ENCODE measurements at regions not wholly inside any gene's neighbourhood (a gene's known extent, or its start where the extent isn't known, plus 50 kb on each side); places are given as distances from the start of the nearest gene placed in this dataset.
"Not testable (repeated sequence)": the region's sequence is repeated elsewhere in the genome, so short reads cannot be mapped to it uniquely, and the experiment has no call there.

DNA sequence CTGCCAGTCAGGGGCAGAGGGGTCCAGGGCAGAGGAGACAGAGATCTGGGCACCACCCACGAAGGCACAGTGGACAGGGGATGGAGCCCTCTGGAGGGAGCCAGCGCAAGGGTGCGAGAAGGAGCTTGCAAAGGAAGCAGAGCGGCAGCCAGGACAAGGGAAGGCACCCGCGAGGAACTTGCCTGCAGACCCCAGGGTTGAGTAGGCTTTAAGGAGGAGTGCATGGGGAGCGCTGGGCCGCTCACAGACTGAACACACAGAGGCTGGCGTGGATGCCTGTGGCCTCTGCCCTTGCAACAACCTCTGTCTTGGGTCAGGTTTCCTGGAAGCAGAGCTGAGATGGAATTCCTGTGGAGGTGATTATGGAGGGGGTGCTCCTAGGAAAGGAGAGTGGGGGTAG is 374.4 kb downstream of the CNTNAP3B start:
- not testable (repeated sequence) for DNase-seq (ENCODE audit: low read depth)

DNA sequence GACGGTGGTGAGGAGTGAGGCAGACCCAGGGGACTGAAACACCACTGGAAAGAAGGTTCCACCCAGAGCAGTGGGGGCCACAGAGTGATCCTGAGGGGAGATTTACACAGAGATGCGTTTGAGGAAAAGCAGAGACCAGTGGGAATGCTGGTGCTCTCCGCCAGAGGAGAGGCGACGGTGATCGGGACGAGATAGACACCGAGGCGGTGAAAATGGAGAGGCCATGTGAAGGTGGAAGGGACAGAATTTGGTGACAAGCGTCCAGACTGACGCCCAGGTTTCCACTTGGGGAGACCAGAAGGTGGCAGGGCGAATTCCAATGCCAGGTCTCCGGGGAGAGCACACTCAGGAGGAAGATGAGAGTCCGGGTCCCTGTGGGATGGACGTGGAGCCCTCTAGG is 374.8 kb downstream of the CNTNAP3B start:
- not testable (repeated sequence) for DNase-seq (ENCODE audit: low read depth)

DNA sequence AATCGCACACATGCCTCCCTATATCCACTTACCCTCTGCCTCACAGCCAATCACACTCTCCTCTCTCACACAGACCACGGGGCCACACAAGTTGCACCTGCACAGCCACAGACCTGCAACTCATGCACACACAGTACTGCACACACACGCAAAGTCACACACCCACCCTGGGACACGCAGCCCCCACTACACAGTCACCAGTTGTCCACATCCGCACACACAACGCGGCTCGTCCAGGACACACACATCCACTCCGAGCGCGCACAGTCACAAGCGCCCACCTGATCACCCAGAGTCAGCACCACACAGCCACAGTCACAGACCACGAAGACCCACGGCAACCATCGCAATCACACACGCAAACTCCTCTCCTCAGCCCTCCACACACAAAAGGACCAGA is 387.3 kb downstream of the CNTNAP3B start:
- DNase-seq (ENCODE audit: low read depth) = not testable (repeated sequence)

GRCh38 chr9:41741173-41741572 is 388.1 kb downstream of the CNTNAP3B start:
- DNase-seq (ENCODE audit: low read depth) = not testable (repeated sequence)

GRCh38 chr9:41738681-41739080 is 390.5 kb downstream of the CNTNAP3B start:
- not testable (repeated sequence) for DNase-seq (ENCODE audit: low read depth)

- DNase-seq (ENCODE audit: low read depth) = not testable (repeated sequence)
These were observed 430.0 kb downstream of the CNTNAP3B start for GRCh38 chr9:41699190-41699589.

DNA sequence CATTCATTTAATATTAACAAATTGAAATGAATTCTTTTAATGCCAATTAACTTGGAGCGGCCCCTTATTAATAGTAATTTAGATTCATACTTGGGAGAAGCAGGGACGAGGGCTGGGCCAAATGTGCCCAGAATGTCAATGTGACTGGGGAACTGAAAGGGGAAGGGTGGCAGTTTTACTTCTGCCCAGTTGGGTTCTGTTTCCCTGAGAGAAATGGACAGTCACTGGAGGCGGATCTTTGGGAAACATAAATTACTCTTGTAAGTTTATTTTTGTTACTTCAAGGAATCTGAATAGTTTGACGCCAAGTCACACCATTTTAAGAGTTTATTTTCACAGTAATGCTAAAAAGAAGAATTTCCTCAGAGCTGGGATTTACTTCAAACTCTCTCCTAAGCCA is 432.1 kb downstream of the CNTNAP3B start:
- not testable (repeated sequence) for DNase-seq (ENCODE audit: low read depth)

DNA sequence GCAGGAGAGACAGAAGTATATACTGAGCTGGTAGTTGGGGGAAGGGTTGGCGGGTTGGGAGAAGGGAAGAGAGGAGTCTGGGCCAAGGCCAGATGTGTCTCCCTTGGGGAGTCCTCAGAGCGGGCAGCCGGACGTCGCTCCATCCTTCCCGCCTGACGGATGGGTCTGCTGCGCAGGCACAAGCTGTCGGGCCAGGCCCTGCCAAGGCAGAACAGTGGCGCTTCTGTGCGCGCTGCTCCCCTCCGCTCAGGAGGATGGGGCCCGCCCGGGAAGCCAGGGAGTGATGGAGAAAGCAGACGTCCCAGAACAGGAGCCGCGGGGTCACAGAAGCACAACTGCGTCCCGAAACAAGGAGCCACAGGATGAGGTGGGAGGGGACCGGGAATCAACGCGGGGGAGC is 449.9 kb downstream of the CNTNAP3B start:
- not testable (repeated sequence) for DNase-seq (ENCODE audit: low read depth)

DNA sequence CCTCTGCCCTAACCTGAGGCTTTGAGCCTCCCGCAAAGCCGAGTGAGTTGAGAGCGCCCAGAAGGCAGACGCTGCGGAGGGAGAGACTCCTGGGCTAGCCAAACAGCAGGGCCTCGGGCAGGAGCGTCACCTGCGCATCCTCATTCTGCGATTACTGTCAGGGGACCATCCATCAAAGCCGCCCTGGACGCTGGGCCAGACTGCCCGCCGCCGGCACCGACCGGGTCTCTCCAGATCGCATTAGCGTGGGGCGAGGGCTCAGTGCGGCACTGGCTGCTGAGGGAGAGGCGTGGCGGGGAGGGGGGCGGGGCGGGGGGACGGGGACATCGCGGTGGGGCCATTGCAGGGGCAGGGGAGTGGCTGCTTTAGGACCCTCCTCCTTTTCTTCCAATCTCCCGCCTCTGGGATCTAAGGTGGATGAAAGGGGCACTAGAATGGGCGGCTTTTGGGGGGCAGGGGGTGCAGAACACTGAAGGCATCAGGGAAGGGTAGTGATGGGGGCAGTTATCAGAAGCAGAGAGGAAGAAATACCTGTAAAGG is 465.7 kb downstream of the CNTNAP3B start:
- DNase-seq (ENCODE audit: low read depth) = not testable (repeated sequence)

DNA sequence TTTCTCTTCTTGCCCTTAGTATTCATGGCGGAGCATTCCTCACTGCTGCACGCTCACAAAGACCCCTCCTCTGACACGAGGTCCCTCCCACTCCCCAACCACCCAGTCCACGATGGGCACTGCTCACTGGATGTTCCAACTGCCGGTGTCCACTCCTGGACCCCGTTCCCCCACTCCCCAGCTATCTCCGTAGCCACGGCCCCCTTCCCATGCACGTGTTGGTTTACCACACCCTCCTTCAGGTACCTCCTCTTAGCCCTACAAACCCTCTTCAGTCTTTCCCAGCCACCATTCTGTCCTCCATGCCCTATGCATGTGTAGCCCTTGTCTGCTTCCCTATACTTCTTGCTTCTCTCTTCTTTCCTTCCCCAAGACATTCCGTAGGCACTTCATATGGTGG is 469.6 kb upstream of the ZNG1F start:
- not testable (repeated sequence) for DNase-seq (ENCODE audit: low read depth)

DNA sequence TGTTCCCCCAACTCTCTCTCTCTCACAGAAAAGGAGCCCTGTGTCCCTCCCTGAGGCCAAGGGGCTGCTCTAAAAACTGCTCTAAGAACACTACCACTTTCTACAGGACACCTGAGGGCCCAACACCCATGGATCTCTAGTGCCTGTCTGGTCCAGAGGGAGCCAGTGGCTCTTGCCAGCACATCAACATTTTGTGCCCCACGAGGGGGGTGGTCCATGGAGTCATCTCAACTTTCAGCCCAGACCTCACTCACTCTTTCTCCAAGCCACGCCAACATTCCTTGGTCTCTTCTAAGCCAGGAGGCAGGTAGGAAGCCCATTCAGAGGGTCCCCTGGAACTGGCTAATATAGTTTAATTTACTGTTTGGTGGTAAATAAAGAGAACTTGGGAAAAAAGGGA is 469.0 kb upstream of the ZNG1F start:
- not testable (repeated sequence) for DNase-seq (ENCODE audit: low read depth)

GRCh38 chr9:41657141-41657540 is 468.0 kb upstream of the ZNG1F start:
- DNase-seq (ENCODE audit: low read depth) = not testable (repeated sequence)

DNA sequence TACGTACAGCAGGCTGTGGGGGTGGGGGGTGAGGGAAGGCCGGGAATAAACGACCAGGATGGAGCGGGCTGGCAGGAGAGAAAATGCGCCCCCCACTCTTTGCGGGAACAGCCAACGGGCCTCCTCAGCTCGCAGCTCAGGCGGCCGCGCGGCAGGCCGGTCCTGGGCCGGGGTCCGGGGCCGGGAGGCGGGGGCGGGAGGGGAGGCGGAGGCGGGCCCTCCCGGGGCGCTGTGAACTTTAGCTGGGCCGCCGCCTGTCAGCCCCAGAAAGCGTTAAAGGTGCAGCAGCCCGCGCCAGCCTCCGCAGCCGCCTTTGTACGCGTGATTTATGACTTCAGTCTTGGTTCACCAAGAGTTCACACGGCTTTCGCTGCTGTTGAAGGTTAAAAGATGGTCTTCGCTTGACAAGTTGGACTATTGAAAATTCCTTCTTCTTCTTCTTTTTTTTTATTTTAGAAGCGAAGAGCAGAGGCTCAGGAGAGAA is 466.0 kb upstream of the ZNG1F start:
- peak; percentile 35 for DNase-seq (ENCODE audit: low read depth)

- not testable (repeated sequence) for DNase-seq (ENCODE audit: low read depth)
These were observed 465.2 kb upstream of the ZNG1F start for GRCh38 chr9:41654349-41654748.

- not testable (repeated sequence) for DNase-seq (ENCODE audit: low read depth)
These were observed 464.6 kb upstream of the ZNG1F start for GRCh38 chr9:41653560-41654340.

- DNase-seq (ENCODE audit: low read depth) = not testable (repeated sequence)
These were observed 463.7 kb upstream of the ZNG1F start for GRCh38 chr9:41652800-41653199.

DNA sequence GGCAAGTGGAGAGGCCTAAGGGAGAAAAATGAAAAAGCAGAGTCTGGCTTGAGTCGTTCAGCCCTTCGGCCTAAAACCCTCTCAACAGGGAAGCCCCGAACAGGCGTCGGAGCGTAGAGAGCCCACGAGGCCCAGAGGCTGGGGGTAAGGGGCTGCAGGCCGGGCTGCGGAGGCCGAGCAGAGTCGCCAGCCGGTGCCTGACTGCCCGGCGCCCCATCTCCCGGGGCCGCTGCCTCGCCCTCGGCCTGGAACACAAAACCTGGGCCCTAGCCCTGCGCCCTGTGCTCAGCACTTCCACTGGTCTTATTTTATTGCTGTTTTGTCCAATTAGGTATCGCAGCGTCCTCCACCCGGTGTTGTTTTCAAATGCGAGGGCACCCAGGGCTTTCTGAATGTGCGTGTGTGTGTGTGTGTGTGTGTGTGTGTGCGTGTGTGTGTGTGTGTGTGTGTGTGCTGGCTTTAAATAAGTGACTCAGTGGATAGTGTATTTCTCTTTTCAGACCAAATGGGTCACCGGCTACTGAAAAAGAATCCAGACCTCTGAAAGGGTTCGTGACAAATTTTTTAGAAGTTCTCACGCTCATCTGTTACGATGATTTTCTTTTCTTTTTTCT is 463.1 kb upstream of the ZNG1F start:
- not testable (repeated sequence) for DNase-seq (ENCODE audit: low read depth)

- DNase-seq (ENCODE audit: low read depth) = not testable (repeated sequence)
These were observed 461.0 kb upstream of the ZNG1F start for GRCh38 chr9:41650086-41650485.

DNA sequence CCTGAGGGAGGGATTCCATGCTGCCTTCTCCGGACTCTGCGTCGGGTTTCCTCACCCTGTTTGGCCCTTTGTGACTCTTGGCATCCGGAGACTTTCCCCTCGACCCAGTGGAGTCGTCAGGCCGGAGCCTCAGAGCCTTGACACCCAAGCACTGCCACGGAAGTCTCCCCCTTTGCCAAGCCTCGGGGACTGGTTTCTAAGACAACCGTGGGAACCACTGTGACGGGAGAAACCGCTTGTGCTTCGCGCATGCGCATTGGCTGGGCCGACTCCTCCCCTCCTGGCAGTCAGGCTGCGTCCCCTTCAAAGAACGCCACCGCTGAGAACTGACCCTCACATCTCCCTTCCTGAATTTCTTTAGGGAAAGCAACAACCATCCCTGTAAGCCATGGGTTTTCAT is 459.4 kb upstream of the ZNG1F start:
- DNase-seq (ENCODE audit: low read depth) = peak; percentile 29

DNA sequence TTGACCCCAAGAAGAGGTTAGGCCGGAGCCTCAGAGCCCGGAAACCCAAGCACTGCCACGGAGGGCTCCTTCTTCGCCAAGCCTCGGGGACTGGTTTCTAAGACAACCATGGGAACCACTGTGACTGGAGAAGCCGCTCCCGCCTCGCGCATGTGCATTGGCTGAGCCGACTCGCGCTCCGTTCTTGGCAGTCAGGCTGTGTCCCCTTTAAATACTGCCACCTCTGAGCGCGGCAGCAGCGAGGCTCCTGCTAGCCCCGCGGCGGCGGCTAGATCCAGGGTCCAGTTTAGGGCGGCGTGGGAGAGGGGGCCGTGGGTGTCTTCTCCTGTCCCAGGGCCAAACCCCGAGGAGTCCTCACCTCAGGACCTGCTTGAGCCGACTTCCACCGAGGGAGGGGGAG is 457.1 kb upstream of the ZNG1F start:
- DNase-seq (ENCODE audit: low read depth) = not testable (repeated sequence)

DNA sequence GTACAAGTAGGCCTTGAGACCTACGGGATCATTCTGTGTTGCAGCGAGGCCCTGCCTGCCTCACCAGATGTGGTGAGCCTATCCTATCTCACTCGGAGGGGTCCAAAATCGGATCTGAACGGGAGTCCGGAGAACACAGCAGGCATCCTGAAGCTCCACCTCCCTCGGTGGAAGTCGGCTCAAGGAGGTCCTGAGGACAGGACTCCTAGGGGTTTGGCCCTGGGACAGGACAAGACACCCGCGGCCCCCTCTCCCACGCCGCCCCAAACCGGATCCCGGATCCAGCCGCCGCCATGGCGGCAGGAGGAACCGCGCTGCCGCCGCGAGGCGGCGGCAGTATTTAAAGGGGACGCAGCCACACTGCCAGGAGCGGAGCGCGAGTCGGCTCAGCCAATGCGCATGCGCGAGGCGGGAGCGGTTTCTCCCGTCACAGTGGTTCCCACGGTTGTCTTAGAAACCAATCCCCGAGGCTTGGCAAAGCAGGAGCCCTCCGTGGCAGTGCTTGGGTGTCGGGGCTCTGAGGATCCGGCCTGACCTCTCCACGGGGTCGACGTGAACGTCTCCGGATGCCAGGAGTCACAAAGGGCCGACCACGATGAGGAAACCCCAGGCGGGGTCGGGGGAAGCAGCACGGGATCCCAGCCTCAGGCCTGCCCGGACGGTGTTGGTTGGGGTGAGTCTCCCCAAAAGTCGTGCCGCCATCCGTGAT is 454.6 kb upstream of the ZNG1F start:
- DNase-seq (ENCODE audit: low read depth) = not testable (repeated sequence)

DNA sequence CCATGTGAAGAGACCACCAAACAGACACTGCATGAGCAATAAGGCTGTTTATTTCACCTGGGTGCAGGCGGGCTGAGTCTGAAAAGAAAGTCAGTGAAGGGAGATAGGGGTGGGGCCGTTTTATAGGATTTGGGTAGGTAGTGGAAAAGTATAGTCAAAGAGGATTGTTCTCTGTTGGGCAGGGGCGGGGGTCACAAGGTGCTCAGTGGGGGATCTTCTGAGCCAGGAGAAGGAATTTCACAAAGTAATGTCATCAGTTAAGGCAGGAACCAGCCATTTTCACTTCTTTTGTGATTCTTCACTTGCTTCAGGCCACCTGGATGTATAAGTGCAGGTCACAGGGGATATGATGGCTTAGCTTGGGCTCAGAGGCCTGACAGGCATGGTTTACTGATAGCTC is 444.6 kb upstream of the ZNG1F start:
- DNase-seq (ENCODE audit: low read depth) = not testable (repeated sequence)

Data from Daoy (cell line).